Small intestine (tissue), 7 donors: ENCODE measurements at regions not wholly inside any gene's neighbourhood (a gene's known extent, or its start where the extent isn't known, plus 50 kb on each side); places are given as distances from the start of the nearest gene placed in this dataset.

ENCODE experiments used
- DNase-seq, 2 donors: peaks; one replicate each; pipeline versions ENCODE4 v3.0.0 to v3.0.0-alpha.2; 2013
- FAIRE-seq: peaks from 2 replicates; lab custom pipeline; 2012; peaks lifted over from hg19 to GRCh38; lab: Jason Lieb, UNC
- H3K27ac ChIP-seq, 3 donors: one replicate each; pipeline ENCODE4 v1.5.1; 2013; ENCODE audit warnings: low read length in 2 of 3, mild to moderate bottlenecking in 2 of 3, control low read depth in 1 of 3, inconsistent platforms in 1 of 3, low read depth in 1 of 3, moderate library complexity in 1 of 3
- H3K27me3 ChIP-seq, 3 donors: one replicate each; pipeline ENCODE4 v1.6.1; 2013; ENCODE audit warnings: low read length in 3 of 3, inconsistent platforms in 1 of 3; ENCODE audit not compliant: control insufficient read depth in 3 of 3, insufficient read depth in 3 of 3
- H3K36me3 ChIP-seq, 3 donors: one replicate each; pipeline ENCODE4 v1.6.1; 2013; ENCODE audit warnings: low read length in 3 of 3, inconsistent platforms in 1 of 3, low read depth in 1 of 3, mild to moderate bottlenecking in 1 of 3, moderate library complexity in 1 of 3; ENCODE audit not compliant: control insufficient read depth in 3 of 3, insufficient read depth in 2 of 3
- H3K4me1 ChIP-seq, 3 donors: one replicate each; pipeline ENCODE4 v1.6.1; 2013; ENCODE audit warnings: low read length in 2 of 3, inconsistent platforms in 1 of 3, low read depth in 1 of 3, mild to moderate bottlenecking in 1 of 3, moderate library complexity in 1 of 3; ENCODE audit not compliant: control insufficient read depth in 3 of 3, insufficient read depth in 2 of 3
- H3K4me3 ChIP-seq, 3 donors: one replicate each; pipeline ENCODE4 v1.5.1; 2013; ENCODE audit warnings: low read length in 3 of 3, control low read depth in 1 of 3, inconsistent platforms in 1 of 3, low read depth in 1 of 3, mild to moderate bottlenecking in 1 of 3, moderate library complexity in 1 of 3
- H3K9me3 ChIP-seq, 2 donors: one replicate each; pipeline ENCODE4 v1.6.1; 2013; ENCODE audit warnings: low read depth in 1 of 2, low read length in 1 of 2; ENCODE audit not compliant: control insufficient read depth in 2 of 2, insufficient read depth in 1 of 2
- WGBS, 3 donors: extraction: QIAGEN DNeasy Blood & Tissue Kit; methylation state at CpG; one replicate each; pipeline ENCODE4 v1.1.7; 2013; 5-methylcytosine and 5-hydroxymethylcytosine counted together
- donor health status: healthy with polysubstance abuse.
- donor health status: control.
- donor health status: control.
- donor health status: Bipolar disorder and iron deficiency.
- donor health status: healthy.

DNA sequence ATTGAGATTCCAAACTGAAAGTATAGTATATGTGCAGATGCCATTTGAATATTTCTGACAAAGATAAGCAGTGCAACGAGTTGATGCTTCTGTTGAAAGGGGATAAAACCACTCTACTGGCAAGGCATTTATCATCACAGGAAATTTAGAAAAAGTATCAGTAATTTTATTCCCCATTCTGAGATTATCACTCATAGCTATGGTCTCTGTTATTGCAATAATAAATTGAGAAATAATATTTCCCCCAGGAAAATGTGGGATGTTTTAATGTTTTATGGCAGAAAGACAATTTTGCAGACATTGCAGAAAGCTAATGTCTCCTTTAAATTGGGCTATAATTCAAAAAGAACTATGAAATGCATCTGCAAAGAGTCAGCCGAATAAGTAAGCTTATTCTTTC, 1612.7 kb upstream of the ACO1 start:
- 50 to 58% (median 53%) methylated on average over 2 of the region's 2 CpGs for WGBS, 3 donors
- Histone ChIP-seq H3K9me3 (no peaks in the 10 kb centered on the region), H3K4me3 (no peak overlapping the region), H3K27me3 (no peaks in the 10 kb centered on the region), H3K27ac (no peak overlapping the region), H3K36me3 (no peaks in the 10 kb centered on the region), H3K4me1 (no peaks in the 10 kb centered on the region)
- no peak for FAIRE-seq
- no peak for DNase-seq

- no peaks in the 10 kb centered on the region for H3K27me3 ChIP-seq
- no peak overlapping the region for H3K4me3 ChIP-seq
- DNase-seq: no peak
- H3K36me3 ChIP-seq: no peaks in the 10 kb centered on the region
- H3K9me3 ChIP-seq: no peaks in the 10 kb centered on the region
- no peak for FAIRE-seq
- H3K4me1 ChIP-seq: no peaks in the 10 kb centered on the region
- H3K27ac ChIP-seq: no peak overlapping the region
- 93 to 94% (median 93%) methylated on average over 10 of the region's 10 CpGs for WGBS, 3 donors
These were observed 1611.0 kb upstream of the ACO1 start for GRCh38 chr9:30773427-30773826.

GRCh38 chr9:30774326-30774725, 1610.1 kb upstream of the ACO1 start:
- Histone ChIP-seq H3K4me1 (no peaks in the 10 kb centered on the region), H3K27ac (no peak overlapping the region), H3K36me3 (no peaks in the 10 kb centered on the region), H3K27me3 (no peaks in the 10 kb centered on the region), H3K4me3 (no peak overlapping the region), H3K9me3 (no peaks in the 10 kb centered on the region)
- DNase-seq: no peak
- no peak for FAIRE-seq
- 73 to 90% (median 80%) methylated on average over 17 of the region's 17 CpGs for WGBS, 3 donors

GRCh38 chr9:30775236-30775635, 1609.2 kb upstream of the ACO1 start:
- H3K9me3 ChIP-seq: no peaks in the 10 kb centered on the region
- no peak overlapping the region for H3K4me3 ChIP-seq
- H3K27ac ChIP-seq: no peak overlapping the region
- WGBS, 3 donors: 27 to 34% (median 30%) methylated on average over 1 of the region's 1 CpG
- H3K4me1 ChIP-seq: no peaks in the 10 kb centered on the region
- no peak for FAIRE-seq
- DNase-seq: no peak
- no peaks in the 10 kb centered on the region for H3K36me3 ChIP-seq
- H3K27me3 ChIP-seq: no peaks in the 10 kb centered on the region

DNA sequence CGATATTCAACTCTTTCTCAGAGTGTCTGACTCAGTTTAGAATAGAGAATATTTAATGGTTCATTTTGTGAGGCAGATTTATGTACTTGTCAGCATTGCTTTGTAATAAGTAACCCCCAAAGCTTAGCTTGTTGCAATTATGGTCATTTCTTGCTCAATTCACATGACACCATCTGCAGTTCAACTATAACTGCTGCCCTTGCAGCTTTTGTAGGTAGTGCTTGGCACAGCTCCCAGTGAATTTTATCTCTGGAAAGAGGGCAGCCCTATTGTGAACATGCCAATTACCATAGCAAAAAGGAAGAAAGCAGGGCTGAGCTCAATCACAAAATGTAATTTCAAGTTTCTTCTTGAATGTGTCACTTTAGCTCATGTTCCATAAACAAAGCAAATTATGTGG, 1587.7 kb upstream of the ACO1 start:
- Histone ChIP-seq H3K4me1 (no peaks in the 10 kb centered on the region), H3K9me3 (peaks cover 0 to 7% of the 10 kb centered on the region in 2 donors), H3K4me3 (no peak overlapping the region), H3K27me3 (no peaks in the 10 kb centered on the region), H3K27ac (no peak overlapping the region), H3K36me3 (no peaks in the 10 kb centered on the region)
- DNase-seq (peak in 1 of 2 donors; percentile 3), FAIRE-seq (no peak)
- 88 to 90% (median 89%) methylated on average over 1 of the region's 1 CpG for WGBS, 3 donors

GRCh38 chr9:30799527-30800101, 1584.8 kb upstream of the ACO1 start:
- no peak for FAIRE-seq
- WGBS, 3 donors: 91 to 94% (median 94%) methylated on average over 21 of the region's 21 CpGs
- no peak for DNase-seq
- Histone ChIP-seq H3K4me1 (no peaks in the 10 kb centered on the region), H3K36me3 (no peaks in the 10 kb centered on the region), H3K27ac (no peak overlapping the region), H3K4me3 (no peak overlapping the region), H3K9me3 (peaks cover 0 to 7% of the 10 kb centered on the region in 2 donors), H3K27me3 (no peaks in the 10 kb centered on the region)

DNA sequence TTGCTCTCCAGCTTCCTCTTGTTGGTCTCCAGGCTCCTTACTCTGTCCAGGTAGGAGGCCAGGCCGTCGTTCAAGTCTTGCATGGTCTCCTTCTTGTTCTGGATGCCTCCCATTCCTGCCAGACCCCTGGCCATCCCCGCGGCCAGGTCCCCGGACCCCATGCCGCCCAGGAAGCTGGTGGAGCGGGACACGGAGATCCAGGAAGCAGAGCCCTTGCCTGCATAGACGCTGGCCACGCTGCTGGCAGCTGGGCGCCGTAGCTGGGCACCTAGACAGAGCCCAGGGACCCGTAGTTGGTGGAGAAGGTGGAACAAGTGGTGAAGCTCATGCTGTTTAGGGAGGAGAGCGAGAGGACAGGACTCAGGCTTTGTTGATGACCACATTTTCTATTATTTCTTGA, 1584.0 kb upstream of the ACO1 start:
- no peak for DNase-seq
- WGBS, 3 donors: 91 to 93% (median 92%) methylated on average over 14 of the region's 14 CpGs
- H3K27ac ChIP-seq: no peak overlapping the region
- H3K36me3 ChIP-seq: no peaks in the 10 kb centered on the region
- no peak overlapping the region for H3K4me3 ChIP-seq
- FAIRE-seq: no peak
- H3K4me1 ChIP-seq: no peaks in the 10 kb centered on the region
- H3K9me3 ChIP-seq: peaks cover 0 to 7% of the 10 kb centered on the region in 2 donors
- H3K27me3 ChIP-seq: no peaks in the 10 kb centered on the region

- Histone ChIP-seq H3K9me3 (no peaks in the 10 kb centered on the region), H3K27me3 (no peaks in the 10 kb centered on the region), H3K27ac (no peak overlapping the region), H3K36me3 (no peaks in the 10 kb centered on the region), H3K4me3 (no peak overlapping the region), H3K4me1 (no peaks in the 10 kb centered on the region)
- 62 to 80% (median 64%) methylated on average over 1 of the region's 1 CpG for WGBS, 3 donors
- no peak for FAIRE-seq
- no peak for DNase-seq
These were observed 1571.6 kb upstream of the ACO1 start for GRCh38 chr9:30812821-30813220.

DNA sequence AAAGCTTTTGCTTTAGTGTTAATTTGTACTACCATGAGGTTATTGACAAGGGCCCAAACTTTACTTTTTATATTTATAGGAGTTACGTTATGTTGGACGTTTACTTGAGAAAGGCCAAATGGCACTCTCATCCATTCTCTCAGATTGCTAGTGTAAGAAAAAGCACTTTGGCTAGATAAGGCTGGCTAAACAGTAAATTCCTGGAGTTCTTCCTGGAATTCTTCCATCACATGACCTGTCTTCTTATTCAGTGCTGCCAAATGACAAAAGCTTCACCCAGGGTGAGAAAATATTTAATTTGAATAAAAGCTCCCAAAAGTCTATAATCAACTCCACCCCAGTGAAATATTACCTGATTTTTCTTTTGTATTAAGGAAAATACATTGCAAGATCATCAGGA, 1568.9 kb upstream of the ACO1 start:
- no peak overlapping the region for H3K27ac ChIP-seq
- WGBS, 3 donors: 33 to 69% (median 57%) methylated on average over 2 of the region's 2 CpGs
- FAIRE-seq: no peak
- no peak for DNase-seq
- H3K4me1 ChIP-seq: no peaks in the 10 kb centered on the region
- H3K36me3 ChIP-seq: no peaks in the 10 kb centered on the region
- no peak overlapping the region for H3K4me3 ChIP-seq
- no peaks in the 10 kb centered on the region for H3K9me3 ChIP-seq
- no peaks in the 10 kb centered on the region for H3K27me3 ChIP-seq
